ENCODE measurements at regions not wholly inside any gene's neighbourhood (a gene's known extent, or its start where the extent isn't known, plus 50 kb on each side); places are given as distances from the start of the nearest gene placed in this dataset.
"Not testable (repeated sequence)": the region's sequence is repeated elsewhere in the genome, so short reads cannot be mapped to it uniquely, and the experiment has no call there.

GRCh38 chr19:28019371-28019770, 1193.6 kb downstream of the UQCRFS1 start:
- no peak for DNase-seq (ENCODE audit: low read depth)

GRCh38 chr19:28018499-28018898, 1194.5 kb downstream of the UQCRFS1 start:
- no peak for DNase-seq (ENCODE audit: low read depth)

GRCh38 chr19:28014615-28015405, 1198.1 kb downstream of the UQCRFS1 start:
- no peak for DNase-seq (ENCODE audit: low read depth)

GRCh38 chr19:28012361-28012760, 1200.6 kb downstream of the UQCRFS1 start:
- no peak for DNase-seq (ENCODE audit: low read depth)

GRCh38 chr19:28010656-28011055, 1202.3 kb downstream of the UQCRFS1 start:
- no peak for DNase-seq (ENCODE audit: low read depth)

DNA sequence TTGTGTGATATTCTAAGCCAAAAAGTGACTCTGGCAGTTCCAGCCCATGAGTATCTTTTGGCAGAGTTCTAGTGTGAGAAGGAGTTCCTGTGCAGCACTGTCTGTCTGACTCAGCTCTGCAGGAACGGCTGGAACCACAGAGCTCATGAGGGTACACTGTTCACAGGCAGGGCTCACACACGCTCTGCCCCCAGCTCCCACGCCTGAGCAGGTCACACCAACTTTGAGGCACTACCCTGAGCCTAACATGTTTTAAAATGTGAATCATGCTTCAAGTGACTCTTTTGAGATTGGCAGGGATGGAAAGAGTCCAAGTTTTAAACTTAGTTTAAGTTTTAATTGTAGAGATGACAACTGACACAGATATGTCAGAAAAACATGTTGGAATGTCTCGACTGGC, 1203.3 kb downstream of the UQCRFS1 start:
- no peak for DNase-seq (ENCODE audit: low read depth)

DNA sequence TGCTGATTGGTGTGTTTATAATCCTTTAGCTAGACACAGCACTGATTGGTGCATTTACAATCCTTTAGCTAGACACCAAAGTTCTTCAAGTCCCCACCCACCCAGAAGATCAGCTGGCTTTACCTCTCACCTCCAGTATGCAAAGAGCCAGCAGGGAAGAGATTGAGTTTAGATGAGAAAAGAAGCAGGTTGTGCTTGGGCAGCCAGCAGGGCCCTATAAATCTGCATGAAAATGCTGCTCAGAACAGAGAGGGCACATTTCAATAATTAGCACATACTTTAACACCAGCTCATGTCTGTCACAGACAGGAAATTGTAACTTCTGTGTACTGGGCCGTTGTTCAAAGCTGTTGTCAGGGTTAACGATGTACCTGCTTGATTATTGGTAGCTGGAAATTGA, 1204.3 kb downstream of the UQCRFS1 start:
- DNase-seq (ENCODE audit: low read depth), result no peak

DNA sequence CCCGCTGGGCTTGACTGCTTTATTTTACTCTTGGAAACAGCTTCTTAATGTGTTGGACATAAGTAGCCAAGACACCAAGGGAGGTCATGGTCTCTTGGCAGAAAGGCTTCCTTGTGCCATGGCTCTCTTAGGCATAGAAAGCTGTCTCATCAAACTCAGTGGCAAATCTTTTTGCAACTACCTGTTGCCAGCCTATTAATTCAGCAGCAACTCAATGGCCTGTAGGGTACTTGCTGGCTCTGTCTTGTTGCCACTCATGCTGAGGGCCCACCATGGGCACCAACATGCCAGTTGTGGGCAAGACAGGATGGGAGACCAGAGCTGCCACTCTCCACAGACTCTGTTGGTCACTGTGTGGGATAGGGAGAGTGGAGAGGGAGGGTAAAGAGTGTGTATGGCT, 1209.4 kb downstream of the UQCRFS1 start:
- no peak for DNase-seq (ENCODE audit: low read depth)

GRCh38 chr19:27997069-27997468, 1215.9 kb downstream of the UQCRFS1 start:
- DNase-seq (ENCODE audit: low read depth), result no peak

DNA sequence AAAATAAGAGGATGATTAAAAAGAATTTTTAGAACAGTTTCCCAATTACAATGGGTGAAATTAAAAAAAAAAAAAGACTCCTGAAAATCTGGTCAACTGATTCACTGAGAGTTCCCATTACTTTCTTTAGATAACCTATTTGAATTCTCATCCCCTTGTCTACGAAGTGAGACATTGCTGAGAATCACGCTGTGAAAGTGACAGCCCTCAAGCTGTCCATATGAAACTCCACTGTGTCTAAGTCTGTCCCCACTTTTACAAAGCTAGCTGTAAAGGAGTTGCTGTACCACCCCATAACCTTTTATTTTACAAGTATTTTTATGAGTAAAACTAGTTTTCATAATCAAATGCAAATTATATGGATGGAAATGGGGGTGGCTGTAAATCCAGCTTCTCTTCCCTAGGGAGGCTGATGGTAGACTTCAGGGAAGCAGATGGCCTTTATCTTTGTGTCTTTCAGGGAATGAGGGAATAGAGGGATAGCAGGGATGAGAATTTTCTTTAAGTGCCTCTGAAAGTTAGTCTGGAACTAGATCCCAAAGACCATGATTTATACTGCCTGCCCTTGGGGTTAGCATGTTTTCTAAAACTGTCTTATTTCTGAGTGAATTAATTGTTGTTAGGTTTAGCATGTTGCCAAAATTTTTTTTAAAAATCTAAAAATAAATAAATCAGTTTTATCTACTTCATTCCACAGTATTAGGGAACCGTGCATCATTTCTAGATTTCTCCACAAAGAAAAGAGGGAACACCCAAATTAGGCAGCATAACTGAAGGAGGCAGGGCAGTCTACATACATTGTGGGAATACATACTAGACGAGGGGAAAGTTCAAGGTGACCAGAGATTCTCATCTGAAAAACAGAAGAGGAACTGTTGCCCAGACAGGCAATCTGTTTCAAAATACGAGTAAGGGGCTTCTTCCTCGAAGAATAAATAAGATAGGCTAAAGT, 1219.1 kb downstream of the UQCRFS1 start:
- DNase-seq (ENCODE audit: low read depth), result no peak

DNA sequence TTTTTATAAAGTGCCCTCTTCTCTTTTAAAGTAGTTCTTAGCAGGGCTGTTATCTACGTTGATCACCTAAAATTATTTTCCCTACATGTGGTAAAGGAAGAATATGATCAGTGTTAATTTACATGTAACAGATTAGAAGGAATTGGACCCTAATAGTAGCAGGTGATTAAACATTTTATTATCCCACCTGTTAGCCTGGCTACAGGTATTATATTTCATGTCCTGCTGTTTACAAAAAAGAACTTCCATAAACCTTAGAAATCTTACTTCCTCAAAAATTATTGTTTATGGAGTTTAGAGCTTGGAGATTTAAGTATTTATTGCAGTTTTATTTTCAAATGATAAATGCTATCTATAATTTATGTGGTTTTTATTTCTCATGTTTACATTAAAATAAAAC, 1226.7 kb downstream of the UQCRFS1 start:
- DNase-seq (ENCODE audit: low read depth), result no peak

- no peak for DNase-seq (ENCODE audit: low read depth)
Measured at GRCh38 chr19:27975419-27976005, 1237.4 kb downstream of the UQCRFS1 start.

GRCh38 chr19:27974082-27974513, 1238.9 kb downstream of the UQCRFS1 start:
- no peak for DNase-seq (ENCODE audit: low read depth)

DNA sequence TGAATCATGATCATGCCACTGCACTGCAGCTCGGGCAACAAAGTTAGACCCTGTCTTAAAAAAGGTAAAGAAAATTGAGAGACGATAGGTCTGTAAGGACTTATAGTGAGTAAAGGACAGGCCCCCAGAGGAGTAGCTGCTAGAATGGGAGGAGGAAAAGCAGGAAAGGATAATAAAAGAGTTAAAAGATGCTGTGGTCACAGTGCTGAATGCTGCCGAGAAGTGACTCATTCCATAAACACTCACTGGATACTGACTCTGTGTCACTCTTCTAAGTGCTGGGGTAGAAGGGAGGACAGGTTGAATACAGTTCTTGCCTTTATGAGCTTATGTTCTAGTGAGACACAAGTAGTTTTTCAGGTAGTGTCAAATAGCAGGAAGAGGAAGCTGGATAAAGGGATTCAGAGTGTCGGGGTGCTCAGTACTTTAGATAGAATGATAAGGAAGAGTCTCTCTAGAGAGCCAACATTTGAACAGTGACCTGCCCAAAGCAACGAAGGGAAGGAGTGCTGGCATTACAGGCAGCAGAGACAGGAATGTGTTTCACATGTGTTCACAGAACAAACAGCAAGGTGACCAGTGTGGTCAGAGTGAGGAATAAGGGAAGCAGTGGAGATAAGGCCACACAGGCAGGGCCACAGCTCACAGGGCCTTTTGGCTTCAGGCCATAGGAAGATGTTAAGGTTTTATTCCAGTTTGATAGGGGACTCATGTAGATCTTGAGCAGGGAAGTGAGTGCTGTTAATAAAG, 1240.5 kb downstream of the UQCRFS1 start:
- no peak for DNase-seq (ENCODE audit: low read depth)

GRCh38 chr19:27971869-27972268, 1241.1 kb downstream of the UQCRFS1 start:
- DNase-seq (ENCODE audit: low read depth), result no peak

- DNase-seq (ENCODE audit: low read depth), result no peak
Measured at GRCh38 chr19:27971071-27971470, 1241.9 kb downstream of the UQCRFS1 start.

GRCh38 chr19:27966390-27966816, 1246.5 kb downstream of the UQCRFS1 start:
- DNase-seq (ENCODE audit: low read depth), result no peak

DNA sequence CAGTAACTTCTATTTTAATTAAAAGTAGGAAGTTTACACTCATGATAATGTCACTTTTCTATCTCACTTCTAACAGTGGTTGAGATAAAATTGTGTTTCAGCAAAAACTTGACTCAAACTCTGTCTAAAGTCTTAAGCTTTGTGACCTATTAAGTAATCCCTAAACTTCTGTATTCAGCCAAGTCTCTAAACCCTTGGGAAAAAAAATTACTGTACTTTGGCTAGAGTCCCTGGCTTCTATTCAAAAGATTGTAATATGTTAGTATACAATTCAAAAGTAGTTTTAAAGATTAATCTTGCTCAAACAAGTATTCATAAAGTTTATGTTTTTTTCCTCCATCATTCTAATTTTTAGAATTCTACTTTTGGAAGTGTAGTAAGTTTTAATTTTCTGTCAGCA, 1248.8 kb downstream of the UQCRFS1 start:
- DNase-seq (ENCODE audit: low read depth), result no peak

GRCh38 chr19:27962264-27962663, 1250.7 kb downstream of the UQCRFS1 start:
- no peak for DNase-seq (ENCODE audit: low read depth)

- no peak for DNase-seq (ENCODE audit: low read depth)
Measured at GRCh38 chr19:27955485-27956480, 1257.2 kb downstream of the UQCRFS1 start.

DNA sequence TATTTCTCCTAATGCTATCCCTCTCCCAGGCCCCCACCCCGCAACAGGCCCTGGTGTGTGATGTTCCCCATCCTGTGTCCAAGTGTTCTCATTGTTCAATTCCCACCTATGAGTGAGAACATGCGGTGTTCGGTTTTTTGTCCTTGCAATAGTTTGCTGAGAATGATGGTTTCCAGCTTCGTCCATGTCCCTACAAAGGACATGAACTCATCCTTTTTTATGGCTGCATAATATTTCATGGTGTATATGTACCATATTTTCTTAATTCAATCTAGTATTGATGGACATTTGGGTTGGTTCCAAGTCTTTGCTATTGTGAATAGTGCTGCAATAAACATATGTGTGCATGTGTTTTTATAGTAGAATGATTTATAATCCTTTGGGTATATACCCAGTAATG, 1270.3 kb downstream of the UQCRFS1 start:
- not testable (repeated sequence) for DNase-seq (ENCODE audit: low read depth)
